ENCODE measurements at regions not wholly inside any gene's neighbourhood (a gene's known extent, or its start where the extent isn't known, plus 50 kb on each side); places are given as distances from the start of the nearest gene placed in this dataset.

GRCh38 chr16:74019612-74020011, 277.0 kb upstream of the PSMD7 start:
- Histone ChIP-seq H4K20me1 (ENCODE audit: control insufficient read depth, extremely low read depth, insufficient read depth, low read length) (no peaks in the 10 kb centered on the region), H3K9me3 (ENCODE audit: control insufficient read depth, low read depth, low read length) (no peaks in the 10 kb centered on the region)
- DNase-seq (ENCODE audit: low read depth, low spot score): no peak

GRCh38 chr16:74015953-74016352, 280.7 kb upstream of the PSMD7 start:
- dilution Hi-C loops (cut with MboI; ENCODE audit: extremely low pct_ligation_motif_present, low sequenced_read_pairs): no loop called here
- TF ChIP-seq EZH2 (IDR thresholded peaks at IDR 0.05; ENCODE audit: low read length): no peak
- no peak for TF ChIP-seq CTCF (optimal IDR thresholded peaks at IDR 0.05 in 1 of 3, IDR thresholded peaks at IDR 0.05 in 1 of 3, conservative IDR thresholded peaks at IDR 0.05 in 1 of 3; ENCODE audit: extremely low read depth in 1 of 3, insufficient read depth in 2 of 3, low read length in 3 of 3)
- no peak overlapping the region for H3K4me2 ChIP-seq (ENCODE audit: control insufficient read depth, extremely low read depth, insufficient read depth, low read depth, low read length)
- H3K36me3 ChIP-seq (ENCODE audit: control insufficient read depth in 2 of 2, extremely low read depth in 1 of 2, insufficient read depth in 2 of 2, low read length in 2 of 2): no peaks in the 10 kb centered on the region
- no peaks in the 10 kb centered on the region for H3K79me2 ChIP-seq (ENCODE audit: control insufficient read depth, insufficient read depth, low read length)
- H2AFZ ChIP-seq (ENCODE audit: control insufficient read depth, low read length): no peak overlapping the region
- H3K4me1 ChIP-seq (ENCODE audit: control insufficient read depth, extremely low read depth, insufficient read depth, low read length): no peaks in the 10 kb centered on the region
- H3K9ac ChIP-seq (ENCODE audit: control insufficient read depth, extremely low read depth, insufficient read depth, low read length): no peak overlapping the region
- DNase-seq (ENCODE audit: low read depth, low spot score) (no peak), FAIRE-seq (no peak)
- no peaks in the 10 kb centered on the region for H4K20me1 ChIP-seq (ENCODE audit: control insufficient read depth, extremely low read depth, insufficient read depth, low read length)
- no peaks in the 10 kb centered on the region for H3K9me1 ChIP-seq (ENCODE audit: control insufficient read depth, extremely low read depth, insufficient read depth, low read length)
- no peaks in the 10 kb centered on the region for H3K27me3 ChIP-seq (ENCODE audit: control insufficient read depth, extremely low read depth, insufficient read depth, low read length)
- no peaks in the 10 kb centered on the region for H3K9me3 ChIP-seq (ENCODE audit: control insufficient read depth, low read depth, low read length)
- H3K27ac ChIP-seq (ENCODE audit: control insufficient read depth, insufficient read depth, low read length): no peak overlapping the region
- no peak overlapping the region for H3K4me3 ChIP-seq (ENCODE audit: control insufficient read depth in 2 of 3, extremely low read depth in 1 of 3, insufficient read depth in 2 of 3, low read depth in 1 of 3, low read length in 3 of 3)

More at GRCh38 chr16:74019612-74020011, 277.0 kb upstream of the PSMD7 start:
- no peak for TF ChIP-seq EZH2 (IDR thresholded peaks at IDR 0.05; ENCODE audit: low read length)
- no peak for TF ChIP-seq CTCF (optimal IDR thresholded peaks at IDR 0.05 in 1 of 3, IDR thresholded peaks at IDR 0.05 in 1 of 3, conservative IDR thresholded peaks at IDR 0.05 in 1 of 3; ENCODE audit: extremely low read depth in 1 of 3, insufficient read depth in 2 of 3, low read length in 3 of 3)
- H3K4me2 ChIP-seq (ENCODE audit: control insufficient read depth, extremely low read depth, insufficient read depth, low read depth, low read length): no peak overlapping the region
- no peak overlapping the region for H3K27ac ChIP-seq (ENCODE audit: control insufficient read depth, insufficient read depth, low read length)
- FAIRE-seq: no peak
- no peak overlapping the region for H3K4me3 ChIP-seq (ENCODE audit: control insufficient read depth in 2 of 3, extremely low read depth in 1 of 3, insufficient read depth in 2 of 3, low read depth in 1 of 3, low read length in 3 of 3)
- no peak overlapping the region for H2AFZ ChIP-seq (ENCODE audit: control insufficient read depth, low read length)
- no peaks in the 10 kb centered on the region for H3K36me3 ChIP-seq (ENCODE audit: control insufficient read depth in 2 of 2, extremely low read depth in 1 of 2, insufficient read depth in 2 of 2, low read length in 2 of 2)
- dilution Hi-C loops (cut with MboI; ENCODE audit: extremely low pct_ligation_motif_present, low sequenced_read_pairs): no loop called here
- H3K9ac ChIP-seq (ENCODE audit: control insufficient read depth, extremely low read depth, insufficient read depth, low read length): no peak overlapping the region
- H3K79me2 ChIP-seq (ENCODE audit: control insufficient read depth, insufficient read depth, low read length): no peaks in the 10 kb centered on the region
- H3K27me3 ChIP-seq (ENCODE audit: control insufficient read depth, extremely low read depth, insufficient read depth, low read length): no peaks in the 10 kb centered on the region
- no peaks in the 10 kb centered on the region for H3K4me1 ChIP-seq (ENCODE audit: control insufficient read depth, extremely low read depth, insufficient read depth, low read length)
- no peaks in the 10 kb centered on the region for H3K9me1 ChIP-seq (ENCODE audit: control insufficient read depth, extremely low read depth, insufficient read depth, low read length)

Data from keratinocyte (primary cell).